ENCODE measurements at regions not wholly inside any gene's neighbourhood (a gene's known extent, or its start where the extent isn't known, plus 50 kb on each side); places are given as distances from the start of the nearest gene placed in this dataset. TPM values are rescaled to one million over a fixed set of nuclear protein-coding genes. Genes with fewer than 3 reads are reported as not detected.

DNA sequence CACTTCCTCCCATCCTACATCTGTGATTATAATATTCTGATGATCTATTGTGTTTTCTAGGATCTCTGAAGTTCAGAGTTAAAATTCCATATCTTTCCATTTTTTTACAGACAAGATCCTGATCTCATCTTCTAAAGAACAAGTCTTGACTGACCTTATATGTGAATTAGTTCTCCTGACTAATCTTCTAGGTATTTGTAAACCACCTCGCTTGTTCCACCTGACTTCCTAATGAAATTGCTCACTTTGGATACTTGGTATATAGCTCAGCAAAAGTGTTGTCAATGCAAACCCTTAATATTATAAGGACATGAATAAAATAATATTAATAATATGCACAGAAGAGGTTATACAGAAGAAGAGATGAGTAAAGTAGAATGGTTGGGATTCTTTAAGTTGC is 68.2 kb upstream of the NR4A3 start:
- Histone ChIP-seq H3K4me1 (no peaks in the 10 kb centered on the region), H3K9me3 (no peaks in the 10 kb centered on the region), H3K36me3 (no peaks in the 10 kb centered on the region), H3K27ac (no peak overlapping the region), H3K4me3 (no peak overlapping the region), H3K27me3 (no peaks in the 10 kb centered on the region)
- TF ChIP-seq, protein P1, sequence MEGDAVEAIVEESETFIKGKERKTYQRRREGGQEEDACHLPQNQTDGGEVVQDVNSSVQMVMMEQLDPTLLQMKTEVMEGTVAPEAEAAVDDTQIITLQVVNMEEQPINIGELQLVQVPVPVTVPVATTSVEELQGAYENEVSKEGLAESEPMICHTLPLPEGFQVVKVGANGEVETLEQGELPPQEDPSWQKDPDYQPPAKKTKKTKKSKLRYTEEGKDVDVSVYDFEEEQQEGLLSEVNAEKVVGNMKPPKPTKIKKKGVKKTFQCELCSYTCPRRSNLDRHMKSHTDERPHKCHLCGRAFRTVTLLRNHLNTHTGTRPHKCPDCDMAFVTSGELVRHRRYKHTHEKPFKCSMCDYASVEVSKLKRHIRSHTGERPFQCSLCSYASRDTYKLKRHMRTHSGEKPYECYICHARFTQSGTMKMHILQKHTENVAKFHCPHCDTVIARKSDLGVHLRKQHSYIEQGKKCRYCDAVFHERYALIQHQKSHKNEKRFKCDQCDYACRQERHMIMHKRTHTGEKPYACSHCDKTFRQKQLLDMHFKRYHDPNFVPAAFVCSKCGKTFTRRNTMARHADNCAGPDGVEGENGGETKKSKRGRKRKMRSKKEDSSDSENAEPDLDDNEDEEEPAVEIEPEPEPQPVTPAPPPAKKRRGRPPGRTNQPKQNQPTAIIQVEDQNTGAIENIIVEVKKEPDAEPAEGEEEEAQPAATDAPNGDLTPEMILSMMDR (IDR thresholded peaks at IDR 0.05) = no peak
- TF ChIP-seq POLR2A (IDR thresholded peaks at IDR 0.05) = no peak
- DNase-seq = no peak
- intact Hi-C loops (cut with DNase I; ENCODE audit: low total_unique reads) = no loop called here

DNA sequence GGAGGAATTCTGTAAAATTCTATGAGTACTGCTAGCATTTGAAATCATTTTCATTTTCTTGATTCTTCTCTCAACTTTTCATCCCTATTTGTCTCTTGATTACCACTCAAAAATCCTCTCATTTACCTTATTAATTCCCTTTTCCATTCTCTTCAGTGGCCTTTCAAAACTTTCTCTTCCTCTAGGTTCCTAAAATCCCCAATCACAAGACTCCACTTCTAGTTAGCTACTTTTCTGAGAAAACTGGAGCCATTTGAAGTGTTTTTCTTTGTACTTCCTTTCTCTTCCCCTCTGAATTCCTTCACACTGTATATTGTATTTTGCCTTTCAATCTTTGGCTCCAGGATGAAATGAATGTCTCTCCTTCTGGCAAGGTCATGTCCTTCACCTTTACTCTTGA is 61.3 kb upstream of the NR4A3 start:
- no peak overlapping the region for H3K4me3 ChIP-seq
- H3K9me3 ChIP-seq = no peaks in the 10 kb centered on the region
- no peak for DNase-seq
- H3K27ac ChIP-seq = no peak overlapping the region
- intact Hi-C loops (cut with DNase I; ENCODE audit: low total_unique reads) = no loop called here
- no peaks in the 10 kb centered on the region for H3K4me1 ChIP-seq
- TF ChIP-seq, protein P1 (IDR thresholded peaks at IDR 0.05) = no peak
- TF ChIP-seq POLR2A (IDR thresholded peaks at IDR 0.05) = no peak
- H3K36me3 ChIP-seq = no peaks in the 10 kb centered on the region
- H3K27me3 ChIP-seq = no peaks in the 10 kb centered on the region

DNA sequence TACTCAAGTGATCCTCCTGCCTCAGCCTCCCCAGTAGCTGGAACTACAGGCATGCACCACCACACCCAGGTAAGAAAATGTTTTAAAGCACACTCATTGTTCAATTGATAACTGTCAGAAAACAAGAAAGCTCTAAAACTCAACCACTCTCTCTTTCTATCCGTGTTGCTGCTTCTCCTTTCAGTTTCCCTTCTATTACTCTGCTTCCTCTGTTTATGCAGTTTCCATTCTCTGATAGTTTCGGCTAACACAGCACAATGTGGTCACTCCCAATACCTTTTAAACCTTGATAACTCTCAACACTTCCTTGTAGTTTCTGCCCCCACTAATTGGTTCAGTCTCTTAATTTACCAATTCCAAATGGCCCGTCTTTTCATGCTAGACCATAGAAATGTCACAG is 59.2 kb upstream of the NR4A3 start:
- no peaks in the 10 kb centered on the region for H3K4me1 ChIP-seq
- H3K9me3 ChIP-seq = no peaks in the 10 kb centered on the region
- no peaks in the 10 kb centered on the region for H3K27me3 ChIP-seq
- H3K27ac ChIP-seq = no peak overlapping the region
- TF ChIP-seq, protein P1 (IDR thresholded peaks at IDR 0.05) = no peak
- TF ChIP-seq POLR2A (IDR thresholded peaks at IDR 0.05) = no peak
- DNase-seq = no peak
- no peaks in the 10 kb centered on the region for H3K36me3 ChIP-seq
- intact Hi-C loops (cut with DNase I; ENCODE audit: low total_unique reads) = no loop called here
- H3K4me3 ChIP-seq = no peak overlapping the region

Small RNA genes lying in the stretch of these regions (small RNA-seq; reads per million reads assigned to genes)
- gene AL137067.1 = not detected
- gene AL137067.2 = not detected

Data from uterus (tissue), 3 donors.